ENCODE measurements at regions not wholly inside any gene's neighbourhood (a gene's known extent, or its start where the extent isn't known, plus 50 kb on each side); places are given as distances from the start of the nearest gene placed in this dataset.
A peak's percentile ranks its signal among the peaks of the same experiment; 100 is the strongest.

DNA sequence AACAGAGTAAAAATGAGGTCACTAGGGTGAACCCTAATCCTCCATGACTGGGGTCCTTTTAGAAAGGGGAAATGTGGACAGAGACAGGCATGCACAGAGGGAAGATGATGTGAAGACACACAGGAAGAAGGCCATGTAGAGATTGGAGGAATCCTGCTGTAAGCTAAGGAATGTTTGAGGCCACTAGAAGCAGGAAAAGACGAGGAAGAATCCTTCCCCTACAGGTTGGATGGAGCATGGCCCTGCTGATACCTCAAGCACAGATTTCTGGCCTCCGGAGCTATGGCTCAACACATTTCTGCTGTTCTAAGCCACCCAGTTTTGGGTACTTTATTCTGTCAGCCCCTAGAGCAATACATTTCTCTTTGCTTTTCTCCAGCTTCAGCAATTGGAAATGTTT lies 486.9 kb downstream of the MIAT start:
- no peaks in the 10 kb centered on the region for H3K4me1 ChIP-seq (replicated peaks in 1 of 4; ENCODE audit: control insufficient read depth in 3 of 4, insufficient read depth in 4 of 4, low read length in 3 of 4)
- no peak overlapping the region for H2BK20ac ChIP-seq (ENCODE audit: low read length)
- H3K4me3 ChIP-seq (ENCODE audit: extremely low read depth in 1 of 4, insufficient read depth in 2 of 4, low read depth in 3 of 4, low read length in 4 of 4): no peak overlapping the region
- no peaks in the 10 kb centered on the region for H3K36me3 ChIP-seq (ENCODE audit: control insufficient read depth in 2 of 4, insufficient read depth in 4 of 4, low read length in 3 of 4)
- ChIA-PET POLR2A (ENCODE audit: partially characterized antibody) (no interaction called here), CTCF (ENCODE audit: partially characterized antibody) (interaction anchor here (0.6 to 2.6 kb wide), 8 partner anchors 7 to 1525 kb away, joined by 3 to 9 read pairs (median 4); no protein-coding TSS in a partner anchor)
- H3K4ac ChIP-seq (replicated peaks; ENCODE audit: insufficient read length, low read depth, low read length): no peak overlapping the region
- H3K27ac ChIP-seq (ENCODE audit: low read depth, low read length): no peak overlapping the region
- no peaks in the 10 kb centered on the region for H3K79me1 ChIP-seq (ENCODE audit: low read depth, low read length)
- FAIRE-seq (peak; percentile 70), DNase-seq (ENCODE audit: low read depth in 1 of 2, low spot score in 2 of 2) (no peak)
- peak overlapping the region; percentile 42 for H2AFZ ChIP-seq (ENCODE audit: low read length)
- no peaks in the 10 kb centered on the region for H4K20me1 ChIP-seq (replicated peaks in 1 of 2; ENCODE audit: control insufficient read depth in 1 of 2, insufficient read depth in 2 of 2, low read length in 2 of 2)
- no peak overlapping the region for H2AK5ac ChIP-seq (ENCODE audit: low read depth, low read length)
- no peak overlapping the region for H3K56ac ChIP-seq (replicated peaks; ENCODE audit: insufficient read length, low read depth, low read length)
- no peak overlapping the region for H3K9ac ChIP-seq (replicated peaks in 1 of 4; ENCODE audit: extremely low read depth in 1 of 4, low read depth in 3 of 4, low read length in 3 of 4)
- H2BK15ac ChIP-seq (ENCODE audit: low read length): no peak overlapping the region
- TF ChIP-seq POLR2A (IDR thresholded peaks at IDR 0.05; ENCODE audit: control extremely low read depth in 1 of 2, low read depth in 2 of 2, low read length in 2 of 2) (no peak), KDM1A (IDR thresholded peaks at IDR 0.05; ENCODE audit: borderline replicate concordance, low read length) (no peak), RAD21 (IDR thresholded peaks at IDR 0.05 in 1 of 2, conservative IDR thresholded peaks at IDR 0.05 in 1 of 2; ENCODE audit: low read depth in 2 of 2, low read length in 2 of 2) (peak; percentile 18 to 49; a peak in 3 of 4 replicates), RFX5 (IDR thresholded peaks at IDR 0.05; ENCODE audit: borderline replicate concordance, low read depth, low read length) (no peak)
- TF ChIP-seq, protein P1, sequence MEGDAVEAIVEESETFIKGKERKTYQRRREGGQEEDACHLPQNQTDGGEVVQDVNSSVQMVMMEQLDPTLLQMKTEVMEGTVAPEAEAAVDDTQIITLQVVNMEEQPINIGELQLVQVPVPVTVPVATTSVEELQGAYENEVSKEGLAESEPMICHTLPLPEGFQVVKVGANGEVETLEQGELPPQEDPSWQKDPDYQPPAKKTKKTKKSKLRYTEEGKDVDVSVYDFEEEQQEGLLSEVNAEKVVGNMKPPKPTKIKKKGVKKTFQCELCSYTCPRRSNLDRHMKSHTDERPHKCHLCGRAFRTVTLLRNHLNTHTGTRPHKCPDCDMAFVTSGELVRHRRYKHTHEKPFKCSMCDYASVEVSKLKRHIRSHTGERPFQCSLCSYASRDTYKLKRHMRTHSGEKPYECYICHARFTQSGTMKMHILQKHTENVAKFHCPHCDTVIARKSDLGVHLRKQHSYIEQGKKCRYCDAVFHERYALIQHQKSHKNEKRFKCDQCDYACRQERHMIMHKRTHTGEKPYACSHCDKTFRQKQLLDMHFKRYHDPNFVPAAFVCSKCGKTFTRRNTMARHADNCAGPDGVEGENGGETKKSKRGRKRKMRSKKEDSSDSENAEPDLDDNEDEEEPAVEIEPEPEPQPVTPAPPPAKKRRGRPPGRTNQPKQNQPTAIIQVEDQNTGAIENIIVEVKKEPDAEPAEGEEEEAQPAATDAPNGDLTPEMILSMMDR (IDR thresholded peaks at IDR 0.05; ENCODE audit: control extremely low read depth in 1 of 3, insufficient read depth in 1 of 3, low read depth in 1 of 3, low read length in 3 of 3): peak in 1 of 3 experiments; percentile 56; a peak in 1 of 4 replicates
- no peak overlapping the region for H2BK12ac ChIP-seq (ENCODE audit: low read depth, low read length)
- WGBS, 2 experiments (ENCODE audit: extremely low coverage in 1 of 2, insufficient coverage in 1 of 2, insufficient read length in 1 of 2, insufficient replicate concordance in 2 of 2, low coverage in 1 of 2, low lambda C conversion rate in 2 of 2, missing lambda C conversion rate in 1 of 2): 67% methylated on average over 2 of the region's 2 CpGs; no CpG with 5 or more reads in 1 of the 2 experiments
- H3K9me3 ChIP-seq (ENCODE audit: insufficient read depth in 2 of 2, low read depth in 1 of 2, low read length in 1 of 2): no peaks in the 10 kb centered on the region
- no peak overlapping the region for H4K8ac ChIP-seq (ENCODE audit: extremely low read depth, insufficient read depth, low read length)
- H3K27me3 ChIP-seq (replicated peaks in 1 of 4; ENCODE audit: control insufficient read depth in 3 of 4, extremely low read depth in 1 of 4, insufficient read depth in 3 of 4, low read length in 3 of 4): no peaks in the 10 kb centered on the region
- H3K23me2 ChIP-seq (ENCODE audit: low read depth, low read length): no peaks in the 10 kb centered on the region
- H2BK120ac ChIP-seq (replicated peaks; ENCODE audit: low read depth, low read length): no peak overlapping the region
- H3K4me2 ChIP-seq (ENCODE audit: insufficient read depth in 1 of 2, low read depth in 2 of 2, low read length in 2 of 2): no peak overlapping the region
- no peak overlapping the region for H4K5ac ChIP-seq (ENCODE audit: insufficient read length, low read depth, low read length)
- H3K23ac ChIP-seq (ENCODE audit: insufficient read length): no peak overlapping the region
- no peaks in the 10 kb centered on the region for H3K79me2 ChIP-seq (ENCODE audit: control insufficient read depth in 1 of 2, insufficient read depth in 2 of 2, low read length in 2 of 2)
- no peak overlapping the region for H3K14ac ChIP-seq (ENCODE audit: insufficient read length)
- H3K18ac ChIP-seq (ENCODE audit: extremely low read depth, low read length): no peak overlapping the region
- no peak overlapping the region for H4K91ac ChIP-seq (replicated peaks; ENCODE audit: insufficient read length, low read length)
- H2BK5ac ChIP-seq (ENCODE audit: low read depth, low read length): no peak overlapping the region

All from H1 (cell line).